ENCODE measurements at regions not wholly inside any gene's neighbourhood (a gene's known extent, or its start where the extent isn't known, plus 50 kb on each side); places are given as distances from the start of the nearest gene placed in this dataset.

GRCh38 chr17:77061669-77062068 is 79.1 kb upstream of the SEC14L1 start:
- Histone ChIP-seq H4K20me1 (ENCODE audit: insufficient read depth) (no peaks in the 10 kb centered on the region), H3K9me2 (ENCODE audit: insufficient read depth, low read length) (no peaks in the 10 kb centered on the region), H3K4me3 (ENCODE audit: low read length) (no peak overlapping the region), H3K4me2 (ENCODE audit: low read length) (no peak overlapping the region), H2AFZ (ENCODE audit: low read depth, low read length) (no peak overlapping the region), H3F3A (ENCODE audit: insufficient read depth, low read length, poor library complexity, severe bottlenecking) (no peaks in the 10 kb centered on the region), H3K79me2 (replicated peaks; ENCODE audit: insufficient read depth, low read length) (no peaks in the 10 kb centered on the region), H3K9ac (ENCODE audit: low read length) (no peak overlapping the region), H3K27me3 (ENCODE audit: insufficient read depth, low read depth, low read length) (no peaks in the 10 kb centered on the region), H3K27ac (ENCODE audit: low read length) (no peak overlapping the region), H3K9me3 (ENCODE audit: low read length) (no peaks in the 10 kb centered on the region), H3K36me3 (ENCODE audit: insufficient read depth, low read length) (no peaks in the 10 kb centered on the region)
- TF ChIP-seq MXI1 (conservative IDR thresholded peaks at IDR 0.05; ENCODE audit: poor library complexity, severe bottlenecking) (no peak), TAF1 (IDR thresholded peaks at IDR 0.05; ENCODE audit: low read depth) (no peak), REST (IDR thresholded peaks at IDR 0.05; ENCODE audit: borderline replicate concordance) (no peak), EZH2 (IDR thresholded peaks at IDR 0.05; ENCODE audit: borderline replicate concordance, insufficient read depth, low read length, poor library complexity, severe bottlenecking) (no peak), POLR2AphosphoS5 (IDR thresholded peaks at IDR 0.05) (no peak), EP300 (conservative IDR thresholded peaks at IDR 0.05; ENCODE audit: poor library complexity, severe bottlenecking) (no peak), SMC3 (conservative IDR thresholded peaks at IDR 0.05; ENCODE audit: poor library complexity) (no peak), RAD21 (conservative IDR thresholded peaks at IDR 0.05) (no peak)
- TF ChIP-seq, protein P1, sequence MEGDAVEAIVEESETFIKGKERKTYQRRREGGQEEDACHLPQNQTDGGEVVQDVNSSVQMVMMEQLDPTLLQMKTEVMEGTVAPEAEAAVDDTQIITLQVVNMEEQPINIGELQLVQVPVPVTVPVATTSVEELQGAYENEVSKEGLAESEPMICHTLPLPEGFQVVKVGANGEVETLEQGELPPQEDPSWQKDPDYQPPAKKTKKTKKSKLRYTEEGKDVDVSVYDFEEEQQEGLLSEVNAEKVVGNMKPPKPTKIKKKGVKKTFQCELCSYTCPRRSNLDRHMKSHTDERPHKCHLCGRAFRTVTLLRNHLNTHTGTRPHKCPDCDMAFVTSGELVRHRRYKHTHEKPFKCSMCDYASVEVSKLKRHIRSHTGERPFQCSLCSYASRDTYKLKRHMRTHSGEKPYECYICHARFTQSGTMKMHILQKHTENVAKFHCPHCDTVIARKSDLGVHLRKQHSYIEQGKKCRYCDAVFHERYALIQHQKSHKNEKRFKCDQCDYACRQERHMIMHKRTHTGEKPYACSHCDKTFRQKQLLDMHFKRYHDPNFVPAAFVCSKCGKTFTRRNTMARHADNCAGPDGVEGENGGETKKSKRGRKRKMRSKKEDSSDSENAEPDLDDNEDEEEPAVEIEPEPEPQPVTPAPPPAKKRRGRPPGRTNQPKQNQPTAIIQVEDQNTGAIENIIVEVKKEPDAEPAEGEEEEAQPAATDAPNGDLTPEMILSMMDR (IDR thresholded peaks at IDR 0.05; ENCODE audit: poor library complexity, severe bottlenecking): no peak

DNA sequence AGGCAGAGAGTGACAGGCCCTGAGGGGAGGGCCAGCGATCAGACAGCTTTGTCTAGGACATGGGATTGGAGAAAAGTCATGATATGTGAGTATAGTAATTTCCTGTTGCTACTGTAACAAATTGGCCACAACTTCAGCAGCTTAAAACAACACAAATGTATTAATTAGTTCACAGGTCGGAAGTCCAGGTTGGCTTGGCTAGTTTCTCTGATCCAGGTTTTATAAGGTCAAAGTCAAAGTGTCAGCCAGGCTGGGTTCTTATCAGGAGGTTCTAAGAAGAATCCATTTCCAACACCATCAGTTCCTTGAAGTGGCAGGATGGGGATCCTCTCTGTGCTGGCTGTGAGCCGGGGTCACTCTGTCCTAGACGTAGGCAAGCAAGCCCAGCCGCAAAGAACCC is 76.2 kb upstream of the SEC14L1 start:
- H3K4me2 ChIP-seq (ENCODE audit: low read length): no peak overlapping the region
- no peaks in the 10 kb centered on the region for H3K9me3 ChIP-seq (ENCODE audit: low read length)
- no peak overlapping the region for H2AFZ ChIP-seq (ENCODE audit: low read depth, low read length)

More for the DNA sequence above, 76.2 kb upstream of the SEC14L1 start:
- H3K9me2 ChIP-seq (ENCODE audit: insufficient read depth, low read length): no peaks in the 10 kb centered on the region
- H3K27me3 ChIP-seq (ENCODE audit: insufficient read depth, low read depth, low read length): no peaks in the 10 kb centered on the region
- H3K27ac ChIP-seq (ENCODE audit: low read length): no peak overlapping the region
- TF ChIP-seq EP300 (conservative IDR thresholded peaks at IDR 0.05; ENCODE audit: poor library complexity, severe bottlenecking): no peak
- TF ChIP-seq, protein P1 (IDR thresholded peaks at IDR 0.05; ENCODE audit: poor library complexity, severe bottlenecking): no peak
- no peak for TF ChIP-seq REST (IDR thresholded peaks at IDR 0.05; ENCODE audit: borderline replicate concordance)
- no peak for TF ChIP-seq TAF1 (IDR thresholded peaks at IDR 0.05; ENCODE audit: low read depth)
- no peak for TF ChIP-seq MXI1 (conservative IDR thresholded peaks at IDR 0.05; ENCODE audit: poor library complexity, severe bottlenecking)
- no peak for TF ChIP-seq RAD21 (conservative IDR thresholded peaks at IDR 0.05)
- TF ChIP-seq EZH2 (IDR thresholded peaks at IDR 0.05; ENCODE audit: borderline replicate concordance, insufficient read depth, low read length, poor library complexity, severe bottlenecking): no peak
- no peak for TF ChIP-seq SMC3 (conservative IDR thresholded peaks at IDR 0.05; ENCODE audit: poor library complexity)
- TF ChIP-seq POLR2AphosphoS5 (IDR thresholded peaks at IDR 0.05): no peak
- H3K4me3 ChIP-seq (ENCODE audit: low read length): no peak overlapping the region
- no peaks in the 10 kb centered on the region for H3K36me3 ChIP-seq (ENCODE audit: insufficient read depth, low read length)
- no peaks in the 10 kb centered on the region for H4K20me1 ChIP-seq (ENCODE audit: insufficient read depth)
- no peak overlapping the region for H3K9ac ChIP-seq (ENCODE audit: low read length)
- no peaks in the 10 kb centered on the region for H3F3A ChIP-seq (ENCODE audit: insufficient read depth, low read length, poor library complexity, severe bottlenecking)
- no peaks in the 10 kb centered on the region for H3K79me2 ChIP-seq (replicated peaks; ENCODE audit: insufficient read depth, low read length)
